Transverse colon (tissue), 4 donors: ENCODE measurements at regions not wholly inside any gene's neighbourhood (a gene's known extent, or its start where the extent isn't known, plus 50 kb on each side); places are given as distances from the start of the nearest gene placed in this dataset.

Experiments used
- DNase-seq: peaks from one replicate; pipeline ENCODE4 v3.0.0-alpha.2; 2019
- H3K27ac ChIP-seq, 4 donors: fragments of 200-600 bp; sonication (generic); 2 replicates each; pipeline ENCODE4 v1.5.1; 2016 to 2018; ENCODE audit warnings: inconsistent platforms in 4 of 4
- H3K27me3 ChIP-seq: fragments of 200-600 bp; sonication (generic); 2 replicates; pipeline ENCODE4 v1.5.1; 2017; ENCODE audit warnings: inconsistent platforms
- H3K36me3 ChIP-seq, 4 donors: fragments of 200-600 bp; sonication (generic); 2 replicates each; pipeline ENCODE4 v1.5.1; 2017 to 2019; ENCODE audit warnings: inconsistent platforms in 4 of 4
- H3K4me1 ChIP-seq, 4 donors: fragments of 200-600 bp; sonication (generic); 2 replicates each; pipeline ENCODE4 v1.5.1; 2017 to 2020; ENCODE audit warnings: inconsistent platforms in 4 of 4
- H3K4me3 ChIP-seq, 4 donors: fragments of 200-600 bp; sonication (generic); 1 replicate in 1 of 4; 2 replicates in 3 of 4; pipeline versions ENCODE4 v1.5.1 to v1.6.1; 2017 to 2019; ENCODE audit warnings: inconsistent platforms in 4 of 4
- H3K9me3 ChIP-seq, 2 donors: fragments of 200-600 bp; sonication (generic); 2 replicates each; pipeline ENCODE4 v1.5.1; 2017 to 2019; ENCODE audit warnings: inconsistent platforms in 2 of 2
- CTCF ChIP-seq, 5 experiments: fragments of 200-600 bp in 3 of 5; fragments of 450-650 bp in 2 of 5; sonication (generic) in 3 of 5; IDR thresholded peaks; 1 replicate in 2 of 5; 2 replicates in 3 of 5; pipeline ENCODE4 v1.5.1; 2016 to 2017; ENCODE audit warnings: antibody characterized with exemption in 5 of 5, inconsistent platforms in 3 of 5, mild to moderate bottlenecking in 2 of 5, moderate library complexity in 1 of 5
- EP300 ChIP-seq: sonication (generic); formaldehyde crosslinking; IDR thresholded peaks from one replicate; pipeline ENCODE4 v1.6.1; 2017; ENCODE audit warnings: antibody characterized with exemption, low read depth
- POLR2A ChIP-seq: fragments of 450-650 bp; IDR thresholded peaks from one replicate; pipeline ENCODE4 v1.6.1; 2016; ENCODE audit warnings: antibody characterized with exemption, mild to moderate bottlenecking, moderate library complexity
- POLR2AphosphoS5 ChIP-seq, 3 donors: sonication (generic); formaldehyde crosslinking; IDR thresholded peaks; one replicate each; pipeline ENCODE4 v1.6.1; 2016; ENCODE audit warnings: antibody characterized with exemption in 3 of 3
- whole genome bisulfite sequencing, 2 donors: methylation state at CpG; one replicate each; pipeline ENCODE4 v1.1.5; 2018; ENCODE audit warnings: low coverage in 1 of 2; 5-methylcytosine and 5-hydroxymethylcytosine counted together
- in situ Hi-C, 4 donors: fragments of 200-750 bp; cut with MboI; loops; one replicate each; pipeline versions ENCODE4 v1.15.0 to v1.15.1; 2017; ENCODE audit warnings: low sequenced_read_pairs in 3 of 4, low pct_ligation_motif_present in 1 of 4, low pct_unique_long_range_greater_than_20kb in 1 of 4
- intact Hi-C: fragments of 100-400 bp; cut with DNase I; formaldehyde crosslinking; loops from one replicate; pipeline ENCODE4 v1.15.1; 2023; ENCODE audit warnings: low total_unique reads

GRCh38 chr3:153669527-153669926 is 451.7 kb upstream of the ARHGEF26 start:
- WGBS, 2 donors: 83 to 88% methylated on average over 1 to 3 of the region's 3 CpGs
- no peaks in the 10 kb centered on the region for H3K27me3 ChIP-seq
- in situ Hi-C loops: no loop called here
- peaks cover 0 to 7% (median 0%) of the 10 kb centered on the region in 4 donors for H3K4me1 ChIP-seq
- no peak for DNase-seq
- no peak overlapping the region for H3K4me3 ChIP-seq
- no peak overlapping the region for H3K27ac ChIP-seq
- no peaks in the 10 kb centered on the region for H3K36me3 ChIP-seq
- no peaks in the 10 kb centered on the region for H3K9me3 ChIP-seq
- TF ChIP-seq POLR2AphosphoS5 (IDR thresholded peaks at IDR 0.05) (no peak), POLR2A (no peak), CTCF (IDR thresholded peaks at IDR 0.05) (no peak), EP300 (no peak)
- intact Hi-C loops: no loop called here

GRCh38 chr3:153670577-153670976 is 450.6 kb upstream of the ARHGEF26 start:
- Histone ChIP-seq H3K4me1 (peaks cover 0 to 7% (median 0%) of the 10 kb centered on the region in 4 donors), H3K27me3 (no peaks in the 10 kb centered on the region), H3K27ac (no peak overlapping the region), H3K9me3 (no peaks in the 10 kb centered on the region), H3K36me3 (no peaks in the 10 kb centered on the region), H3K4me3 (no peak overlapping the region)
- intact Hi-C loops (no loop called here), in situ Hi-C loops (no loop called here)
- WGBS, 2 donors: 59 to 87% methylated on average over 2 to 3 of the region's 3 CpGs
- TF ChIP-seq POLR2AphosphoS5 (IDR thresholded peaks at IDR 0.05) (no peak), CTCF (IDR thresholded peaks at IDR 0.05) (no peak), POLR2A (no peak)
- no peak for DNase-seq

- H3K36me3 ChIP-seq: no peaks in the 10 kb centered on the region
- H3K4me3 ChIP-seq: no peak overlapping the region
- intact Hi-C loops (loop anchor here (1.0 kb wide), 1 partner anchor 45 kb away; no protein-coding TSS in a partner anchor), in situ Hi-C loops (no loop called here)
- H3K9me3 ChIP-seq: no peaks in the 10 kb centered on the region
- no peaks in the 10 kb centered on the region for H3K27me3 ChIP-seq
- WGBS, 2 donors: 52 to 54% methylated on average over 2 of the region's 2 CpGs
- TF ChIP-seq CTCF (IDR thresholded peaks at IDR 0.05) (no peak), EP300 (no peak), POLR2AphosphoS5 (IDR thresholded peaks at IDR 0.05) (no peak), POLR2A (no peak)
- no peak overlapping the region for H3K27ac ChIP-seq
- no peaks in the 10 kb centered on the region for H3K4me1 ChIP-seq
- DNase-seq: no peak
Measured at GRCh38 chr3:153673853-153674252, 447.3 kb upstream of the ARHGEF26 start.

- intact Hi-C loops: loop anchor here (5.0 kb wide), 1 partner anchor 1128 kb away; no protein-coding TSS in a partner anchor
- no peaks in the 10 kb centered on the region for H3K4me1 ChIP-seq
- no peak overlapping the region for H3K27ac ChIP-seq
- TF ChIP-seq CTCF (IDR thresholded peaks at IDR 0.05): no peak
- TF ChIP-seq POLR2AphosphoS5 (IDR thresholded peaks at IDR 0.05): no peak
- TF ChIP-seq EP300: no peak
- TF ChIP-seq POLR2A: no peak
- no peaks in the 10 kb centered on the region for H3K27me3 ChIP-seq
- in situ Hi-C loops: no loop called here
- no peaks in the 10 kb centered on the region for H3K9me3 ChIP-seq
- DNase-seq: no peak
- H3K36me3 ChIP-seq: no peaks in the 10 kb centered on the region
- no peak overlapping the region for H3K4me3 ChIP-seq
Measured at GRCh38 chr3:153679714-153680113, 441.5 kb upstream of the ARHGEF26 start.
